ENCODE measurements at regions not wholly inside any gene's neighbourhood (a gene's known extent, or its start where the extent isn't known, plus 50 kb on each side); places are given as distances from the start of the nearest gene placed in this dataset.

DNA sequence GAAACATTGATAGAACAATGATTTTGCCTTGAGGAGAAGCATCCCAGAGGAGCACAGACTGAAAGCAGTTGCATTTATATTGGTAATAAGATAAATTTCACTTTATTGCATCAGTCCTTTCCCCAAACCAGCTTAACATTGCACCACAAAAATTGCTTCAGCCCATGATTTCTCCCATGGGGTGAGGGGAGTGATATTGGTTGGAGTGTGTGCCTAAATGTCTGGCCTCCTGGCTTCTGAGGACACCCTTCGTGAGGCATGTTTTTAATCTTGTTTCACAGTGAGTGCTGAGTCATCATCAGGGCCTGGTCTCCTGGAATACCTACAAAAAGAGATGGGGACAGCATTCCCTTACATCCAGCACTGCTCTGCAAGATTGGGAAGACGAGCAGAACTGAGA, 487.9 kb downstream of the C4orf33 start:
- H3K4me1 ChIP-seq (ENCODE audit: control insufficient read depth in 2 of 2, insufficient read depth in 2 of 2, low read length in 2 of 2), result no peaks in the 10 kb centered on the region
- Mint-ChIP-seq H3K4me1 (no peaks in the 10 kb centered on the region), H3K9me3 (ENCODE audit: insufficient read depth) (no peaks in the 10 kb centered on the region), H3K4me3 (no peak overlapping the region), H3K27me3 (no peaks in the 10 kb centered on the region), H3K27ac (no peak overlapping the region)
- DNase-seq (no peak), ATAC-seq (ENCODE audit: low read depth) (no peak)
- ChIA-PET POLR2A (no interaction called here), CTCF (no interaction called here)
- H3K79me2 ChIP-seq (ENCODE audit: control insufficient read depth, insufficient read depth, low read length), result no peaks in the 10 kb centered on the region
- no peaks in the 10 kb centered on the region for H3K9me3 ChIP-seq (ENCODE audit: control extremely low read depth in 1 of 3, control insufficient read depth in 2 of 3, insufficient read depth in 1 of 3, low read length in 2 of 3)
- WGBS (ENCODE audit: insufficient coverage), result 83% methylated on average over 1 of the region's 2 CpGs
- H3K4me3 ChIP-seq (ENCODE audit: control extremely low read depth in 1 of 5, extremely low read depth in 1 of 5, insufficient read depth in 1 of 5, low read depth in 2 of 5, low read length in 4 of 5), result no peak overlapping the region
- no peaks in the 10 kb centered on the region for H3K27me3 ChIP-seq (replicated peaks in 1 of 4; ENCODE audit: control extremely low read depth in 1 of 4, control insufficient read depth in 3 of 4, insufficient read depth in 4 of 4, low read length in 3 of 4)
- no peaks in the 10 kb centered on the region for H3K36me3 ChIP-seq (replicated peaks in 1 of 2; ENCODE audit: control extremely low read depth in 1 of 2, control insufficient read depth in 1 of 2, extremely low read depth in 1 of 2, insufficient read depth in 2 of 2, low read length in 1 of 2)
- TF ChIP-seq, protein P1, sequence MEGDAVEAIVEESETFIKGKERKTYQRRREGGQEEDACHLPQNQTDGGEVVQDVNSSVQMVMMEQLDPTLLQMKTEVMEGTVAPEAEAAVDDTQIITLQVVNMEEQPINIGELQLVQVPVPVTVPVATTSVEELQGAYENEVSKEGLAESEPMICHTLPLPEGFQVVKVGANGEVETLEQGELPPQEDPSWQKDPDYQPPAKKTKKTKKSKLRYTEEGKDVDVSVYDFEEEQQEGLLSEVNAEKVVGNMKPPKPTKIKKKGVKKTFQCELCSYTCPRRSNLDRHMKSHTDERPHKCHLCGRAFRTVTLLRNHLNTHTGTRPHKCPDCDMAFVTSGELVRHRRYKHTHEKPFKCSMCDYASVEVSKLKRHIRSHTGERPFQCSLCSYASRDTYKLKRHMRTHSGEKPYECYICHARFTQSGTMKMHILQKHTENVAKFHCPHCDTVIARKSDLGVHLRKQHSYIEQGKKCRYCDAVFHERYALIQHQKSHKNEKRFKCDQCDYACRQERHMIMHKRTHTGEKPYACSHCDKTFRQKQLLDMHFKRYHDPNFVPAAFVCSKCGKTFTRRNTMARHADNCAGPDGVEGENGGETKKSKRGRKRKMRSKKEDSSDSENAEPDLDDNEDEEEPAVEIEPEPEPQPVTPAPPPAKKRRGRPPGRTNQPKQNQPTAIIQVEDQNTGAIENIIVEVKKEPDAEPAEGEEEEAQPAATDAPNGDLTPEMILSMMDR (IDR thresholded peaks at IDR 0.05), result no peak
- TF ChIP-seq EZH2 (IDR thresholded peaks at IDR 0.05; ENCODE audit: borderline replicate concordance, insufficient read depth, low read depth, low read length, poor library complexity, severe bottlenecking), result no peak
- H3K4me2 ChIP-seq (replicated peaks; ENCODE audit: low read depth, low read length, poor library complexity, severe bottlenecking), result no peak overlapping the region
- no peak overlapping the region for H3K9ac ChIP-seq (ENCODE audit: low read length)
- H2AFZ ChIP-seq (ENCODE audit: insufficient read depth, low read depth, low read length, poor library complexity, severe bottlenecking), result no peak overlapping the region
- no peaks in the 10 kb centered on the region for H4K20me1 ChIP-seq (ENCODE audit: control insufficient read depth, insufficient read depth, low read length, poor library complexity, severe bottlenecking)
- intact Hi-C loops (cut with micrococcal nuclease), result no loop called here
- no peak overlapping the region for H3K27ac ChIP-seq (ENCODE audit: low read length in 2 of 2)

DNA sequence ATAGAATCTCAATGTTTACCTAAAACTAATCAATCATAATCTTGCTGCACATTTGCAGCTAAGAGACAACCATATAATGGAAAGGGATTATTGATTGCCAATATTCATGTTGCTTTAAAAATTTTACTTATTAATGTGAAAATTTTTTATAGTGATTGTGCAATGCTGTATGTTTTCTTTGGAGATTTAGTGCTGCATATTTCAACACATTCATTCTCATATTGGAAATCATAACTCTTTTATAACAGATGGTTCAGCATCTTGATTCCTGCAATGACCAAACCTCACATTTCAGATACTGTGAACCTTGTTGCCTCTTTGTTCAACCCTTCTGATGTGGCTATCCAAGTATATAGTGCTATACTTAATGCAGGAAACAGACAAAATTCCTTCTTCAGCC, 502.6 kb downstream of the C4orf33 start:
- ATAC-seq (ENCODE audit: low read depth) (no peak), DNase-seq (no peak)
- Mint-ChIP-seq H3K9me3 (ENCODE audit: insufficient read depth) (no peaks in the 10 kb centered on the region), H3K4me3 (no peak overlapping the region), H3K4me1 (no peaks in the 10 kb centered on the region), H3K27me3 (no peaks in the 10 kb centered on the region), H3K27ac (no peak overlapping the region)
- Histone ChIP-seq H4K20me1 (ENCODE audit: control insufficient read depth, insufficient read depth, low read length, poor library complexity, severe bottlenecking) (no peaks in the 10 kb centered on the region), H3K4me1 (ENCODE audit: control insufficient read depth in 2 of 2, insufficient read depth in 2 of 2, low read length in 2 of 2) (no peaks in the 10 kb centered on the region), H3K9ac (ENCODE audit: low read length) (no peak overlapping the region), H3K4me2 (replicated peaks; ENCODE audit: low read depth, low read length, poor library complexity, severe bottlenecking) (no peak overlapping the region), H3K36me3 (replicated peaks in 1 of 2; ENCODE audit: control extremely low read depth in 1 of 2, control insufficient read depth in 1 of 2, extremely low read depth in 1 of 2, insufficient read depth in 2 of 2, low read length in 1 of 2) (no peaks in the 10 kb centered on the region), H3K27me3 (replicated peaks in 1 of 4; ENCODE audit: control extremely low read depth in 1 of 4, control insufficient read depth in 3 of 4, insufficient read depth in 4 of 4, low read length in 3 of 4) (no peaks in the 10 kb centered on the region), H3K9me3 (ENCODE audit: control extremely low read depth in 1 of 3, control insufficient read depth in 2 of 3, insufficient read depth in 1 of 3, low read length in 2 of 3) (no peaks in the 10 kb centered on the region), H3K79me2 (ENCODE audit: control insufficient read depth, insufficient read depth, low read length) (no peaks in the 10 kb centered on the region), H3K4me3 (ENCODE audit: control extremely low read depth in 1 of 5, extremely low read depth in 1 of 5, insufficient read depth in 1 of 5, low read depth in 2 of 5, low read length in 4 of 5) (no peak overlapping the region), H2AFZ (ENCODE audit: insufficient read depth, low read depth, low read length, poor library complexity, severe bottlenecking) (no peak overlapping the region), H3K27ac (ENCODE audit: low read length in 2 of 2) (no peak overlapping the region)
- no peak for TF ChIP-seq EZH2 (IDR thresholded peaks at IDR 0.05; ENCODE audit: borderline replicate concordance, insufficient read depth, low read depth, low read length, poor library complexity, severe bottlenecking)
- TF ChIP-seq, protein P1 (IDR thresholded peaks at IDR 0.05), result no peak
- CTCF ChIA-PET, result no interaction called here
- intact Hi-C loops (cut with micrococcal nuclease), result no loop called here
- POLR2A ChIA-PET, result no interaction called here

All from B cell (primary cell).